Erythroblast (primary cell): ENCODE measurements at regions not wholly inside any gene's neighbourhood (a gene's known extent, or its start where the extent isn't known, plus 50 kb on each side); places are given as distances from the start of the nearest gene placed in this dataset.

ENCODE experiments used
- GATA1 ChIP-seq: IDR thresholded peaks from 2 replicates; pipeline ENCODE4 v1.6.1; 2011; ENCODE audit warnings: low read depth, mild to moderate bottlenecking, control low read depth, low read length, moderate library complexity
- POLR2A ChIP-seq: IDR thresholded peaks from 2 replicates; pipeline ENCODE4 v1.6.1; 2011; ENCODE audit warnings: mild to moderate bottlenecking, low read length

DNA sequence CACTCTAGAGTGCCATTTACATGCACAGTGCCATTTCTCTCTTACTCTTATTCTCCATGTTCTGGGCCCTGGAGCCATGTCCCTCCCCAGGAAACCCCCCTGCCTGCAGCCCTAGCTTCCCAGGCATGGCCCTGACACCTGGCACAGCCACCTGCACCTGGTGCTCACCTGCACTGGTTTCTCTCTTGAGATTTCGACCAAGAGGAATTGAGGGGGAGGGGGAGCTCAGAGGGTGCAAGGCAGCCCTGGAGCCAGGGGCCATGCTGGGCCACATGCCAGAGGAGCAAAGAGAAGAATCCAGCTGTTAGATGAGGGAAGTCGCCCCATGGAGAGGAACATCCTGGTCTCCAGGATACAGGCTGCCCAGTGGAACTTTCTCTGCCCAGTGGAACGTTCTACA lies 65.0 kb upstream of the RAPGEF1 start:
- TF ChIP-seq POLR2A: no peak
- no peak for TF ChIP-seq GATA1
